ENCODE measurements at regions not wholly inside any gene's neighbourhood (a gene's known extent, or its start where the extent isn't known, plus 50 kb on each side); places are given as distances from the start of the nearest gene placed in this dataset.

DNA sequence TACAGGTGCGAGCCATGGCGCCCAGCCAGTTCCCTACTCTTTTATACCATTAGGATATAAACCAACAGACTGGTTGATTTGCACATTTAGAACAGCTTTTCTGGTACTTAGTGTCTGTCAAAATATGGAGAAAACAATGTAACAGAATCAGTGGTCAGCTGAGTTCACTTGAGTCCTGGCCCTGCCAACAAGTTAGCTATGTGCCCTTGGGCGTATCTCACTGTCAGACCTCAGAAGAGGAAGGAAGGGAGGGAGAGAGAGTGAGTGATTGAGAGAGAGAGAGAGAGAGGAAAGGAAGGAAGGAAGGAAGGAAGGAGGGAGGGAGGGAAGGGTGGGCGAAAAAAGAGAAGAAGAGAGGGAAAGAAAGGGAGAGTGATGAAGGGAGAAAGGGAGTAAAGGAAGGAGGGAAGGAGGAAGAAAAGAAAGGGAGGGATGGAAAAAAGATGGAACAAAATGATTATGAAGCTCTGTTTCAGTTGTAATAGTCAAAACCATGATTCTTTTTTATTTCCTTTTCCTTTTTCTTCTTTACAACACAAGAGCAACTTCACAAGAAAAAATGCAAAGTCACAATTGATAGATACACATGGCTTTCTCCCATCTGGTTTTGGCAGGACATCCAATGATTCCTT is 55.7 kb upstream of the PDGFRA start:
- H3K36me3 ChIP-seq (ENCODE audit: insufficient read depth, low read length, poor library complexity, severe bottlenecking), result no peaks in the 10 kb centered on the region
- H3K9me3 ChIP-seq (ENCODE audit: low read depth, low read length, poor library complexity, severe bottlenecking), result no peaks in the 10 kb centered on the region
- TF ChIP-seq, protein P1, sequence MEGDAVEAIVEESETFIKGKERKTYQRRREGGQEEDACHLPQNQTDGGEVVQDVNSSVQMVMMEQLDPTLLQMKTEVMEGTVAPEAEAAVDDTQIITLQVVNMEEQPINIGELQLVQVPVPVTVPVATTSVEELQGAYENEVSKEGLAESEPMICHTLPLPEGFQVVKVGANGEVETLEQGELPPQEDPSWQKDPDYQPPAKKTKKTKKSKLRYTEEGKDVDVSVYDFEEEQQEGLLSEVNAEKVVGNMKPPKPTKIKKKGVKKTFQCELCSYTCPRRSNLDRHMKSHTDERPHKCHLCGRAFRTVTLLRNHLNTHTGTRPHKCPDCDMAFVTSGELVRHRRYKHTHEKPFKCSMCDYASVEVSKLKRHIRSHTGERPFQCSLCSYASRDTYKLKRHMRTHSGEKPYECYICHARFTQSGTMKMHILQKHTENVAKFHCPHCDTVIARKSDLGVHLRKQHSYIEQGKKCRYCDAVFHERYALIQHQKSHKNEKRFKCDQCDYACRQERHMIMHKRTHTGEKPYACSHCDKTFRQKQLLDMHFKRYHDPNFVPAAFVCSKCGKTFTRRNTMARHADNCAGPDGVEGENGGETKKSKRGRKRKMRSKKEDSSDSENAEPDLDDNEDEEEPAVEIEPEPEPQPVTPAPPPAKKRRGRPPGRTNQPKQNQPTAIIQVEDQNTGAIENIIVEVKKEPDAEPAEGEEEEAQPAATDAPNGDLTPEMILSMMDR (conservative IDR thresholded peaks at IDR 0.05; ENCODE audit: low read depth, low read length), result no peak
- no peak for TF ChIP-seq EZH2 (IDR thresholded peaks at IDR 0.05; ENCODE audit: borderline replicate concordance, low read depth, low read length, poor library complexity, severe bottlenecking)
- no peak for DNase-seq (ENCODE audit: low spot score)
- POLR2A ChIA-PET (ENCODE audit: low non-redundant PET), result no interaction called here
- BruUV-seq (replicated peaks), result no TSS peak
- no peak overlapping the region for H3K4me3 ChIP-seq (ENCODE audit: low read depth, low read length, poor library complexity, severe bottlenecking)
- H3K4me1 ChIP-seq (ENCODE audit: insufficient read depth, low read length, poor library complexity, severe bottlenecking), result no peaks in the 10 kb centered on the region
- no peak overlapping the region for H3K27ac ChIP-seq (ENCODE audit: low read depth, low read length, poor library complexity, severe bottlenecking)
- no peaks in the 10 kb centered on the region for H3K27me3 ChIP-seq (replicated peaks; ENCODE audit: insufficient read depth, low read depth, low read length, poor library complexity)
- intact Hi-C loops (cut with micrococcal nuclease; ENCODE audit: unreplicated experiment), result no loop called here
- CTCF ChIA-PET, result no interaction called here

DNA sequence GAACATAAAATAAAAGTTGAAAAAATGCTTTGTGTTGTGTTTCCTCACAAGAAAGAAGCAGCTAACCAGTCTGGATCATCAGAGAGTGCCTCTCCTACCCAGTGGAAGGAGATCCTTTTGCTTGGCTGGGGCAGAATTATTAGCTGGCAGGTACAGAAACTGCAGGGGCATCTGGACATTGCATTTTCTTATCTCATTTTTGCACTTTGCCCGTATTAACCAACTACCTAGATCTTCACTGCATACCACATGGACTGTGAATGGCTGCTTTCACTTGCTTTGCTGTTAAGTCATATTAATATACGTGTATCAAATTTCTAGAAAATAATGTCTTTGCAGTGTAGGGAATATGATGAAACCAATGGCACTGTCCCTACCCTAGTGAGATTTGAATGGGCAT is 52.9 kb upstream of the PDGFRA start:
- Histone ChIP-seq H3K36me3 (ENCODE audit: insufficient read depth, low read length, poor library complexity, severe bottlenecking) (no peaks in the 10 kb centered on the region), H3K4me3 (ENCODE audit: low read depth, low read length, poor library complexity, severe bottlenecking) (no peak overlapping the region), H3K9me3 (ENCODE audit: low read depth, low read length, poor library complexity, severe bottlenecking) (no peaks in the 10 kb centered on the region), H3K27ac (ENCODE audit: low read depth, low read length, poor library complexity, severe bottlenecking) (no peak overlapping the region), H3K27me3 (replicated peaks; ENCODE audit: insufficient read depth, low read depth, low read length, poor library complexity) (no peaks in the 10 kb centered on the region), H3K4me1 (ENCODE audit: insufficient read depth, low read length, poor library complexity, severe bottlenecking) (no peaks in the 10 kb centered on the region)
- no peak for DNase-seq (ENCODE audit: low spot score)
- BruUV-seq (replicated peaks), result no TSS peak
- CTCF ChIA-PET, result no interaction called here
- no peak for TF ChIP-seq EZH2 (IDR thresholded peaks at IDR 0.05; ENCODE audit: borderline replicate concordance, low read depth, low read length, poor library complexity, severe bottlenecking)
- TF ChIP-seq, protein P1 (conservative IDR thresholded peaks at IDR 0.05; ENCODE audit: low read depth, low read length), result no peak
- intact Hi-C loops (cut with micrococcal nuclease; ENCODE audit: unreplicated experiment), result no loop called here
- POLR2A ChIA-PET (ENCODE audit: low non-redundant PET), result no interaction called here
